HFFc6 (cell line): ENCODE measurements at regions not wholly inside any gene's neighbourhood (a gene's known extent, or its start where the extent isn't known, plus 50 kb on each side); places are given as distances from the start of the nearest gene placed in this dataset.

Source experiments
- DNase-seq: peaks from one replicate; pipeline ENCODE4 v3.0.0-alpha.2; 2018
- H3K27ac Mint-ChIP-seq: 2 replicates; pipeline ENCODE4 v1.8.0; 2020; ENCODE audit warnings: mild to moderate bottlenecking, mixed read lengths
- H3K27me3 Mint-ChIP-seq: 2 replicates; pipeline ENCODE4 v1.8.0; 2021; ENCODE audit warnings: mild to moderate bottlenecking, moderate library complexity, mixed read lengths; ENCODE audit not compliant: insufficient read depth
- H3K36me3 Mint-ChIP-seq: 2 replicates; pipeline ENCODE4 v1.8.0; 2021; ENCODE audit warnings: low read depth, mixed read lengths
- H3K4me1 Mint-ChIP-seq: 2 replicates; pipeline ENCODE4 v1.8.0; 2020; ENCODE audit warnings: low read depth, mixed read lengths
- H3K4me3 Mint-ChIP-seq: 2 replicates; pipeline ENCODE4 v1.8.0; 2020; ENCODE audit warnings: mild to moderate bottlenecking, moderate library complexity, mixed read lengths
- H3K9me3 Mint-ChIP-seq: 2 replicates; pipeline ENCODE4 v1.8.0; 2020; ENCODE audit warnings: mild to moderate bottlenecking, mixed read lengths
- CTCF ChIP-seq: fragments of 200-600 bp; sonication (generic); IDR thresholded peaks from 2 replicates; pipeline ENCODE4 v1.5.0; 2021; ENCODE audit warnings: antibody characterized with exemption, mild to moderate bottlenecking

- Mint-ChIP-seq H3K27ac (no peak overlapping the region), H3K4me3 (no peak overlapping the region), H3K9me3 (no peaks in the 10 kb centered on the region), H3K4me1 (no peaks in the 10 kb centered on the region), H3K36me3 (no peaks in the 10 kb centered on the region), H3K27me3 (peaks cover 14% of the 10 kb centered on the region)
- TF ChIP-seq CTCF: no peak
- DNase-seq: no peak
Observed at GRCh38 chr19:28843761-28844492, 369.0 kb downstream of the UQCRFS1 start.

- no peak overlapping the region for H3K4me3 Mint-ChIP-seq
- H3K27me3 Mint-ChIP-seq: peaks cover 12% of the 10 kb centered on the region
- no peaks in the 10 kb centered on the region for H3K4me1 Mint-ChIP-seq
- no peak for DNase-seq
- no peaks in the 10 kb centered on the region for H3K36me3 Mint-ChIP-seq
- no peaks in the 10 kb centered on the region for H3K9me3 Mint-ChIP-seq
- H3K27ac Mint-ChIP-seq: no peak overlapping the region
- no peak for TF ChIP-seq CTCF
Observed at GRCh38 chr19:28841531-28841930, 371.4 kb downstream of the UQCRFS1 start.

- H3K27ac Mint-ChIP-seq: no peak overlapping the region
- no peak overlapping the region for H3K4me3 Mint-ChIP-seq
- no peak for TF ChIP-seq CTCF
- H3K4me1 Mint-ChIP-seq: no peaks in the 10 kb centered on the region
- H3K9me3 Mint-ChIP-seq: no peaks in the 10 kb centered on the region
- no peaks in the 10 kb centered on the region for H3K36me3 Mint-ChIP-seq
- H3K27me3 Mint-ChIP-seq: peaks cover 12% of the 10 kb centered on the region
- no peak for DNase-seq
Observed at GRCh38 chr19:28840891-28841290, 372.1 kb downstream of the UQCRFS1 start.

GRCh38 chr19:28839455-28839854 is 373.5 kb downstream of the UQCRFS1 start:
- H3K4me1 Mint-ChIP-seq: no peaks in the 10 kb centered on the region
- DNase-seq: no peak
- H3K27me3 Mint-ChIP-seq: peaks cover 9% of the 10 kb centered on the region
- H3K27ac Mint-ChIP-seq: no peak overlapping the region
- H3K9me3 Mint-ChIP-seq: no peaks in the 10 kb centered on the region
- no peak overlapping the region for H3K4me3 Mint-ChIP-seq
- H3K36me3 Mint-ChIP-seq: no peaks in the 10 kb centered on the region
- no peak for TF ChIP-seq CTCF

GRCh38 chr19:28838909-28839308 is 374.0 kb downstream of the UQCRFS1 start:
- no peaks in the 10 kb centered on the region for H3K36me3 Mint-ChIP-seq

More at GRCh38 chr19:28838909-28839308, 374.0 kb downstream of the UQCRFS1 start:
- no peaks in the 10 kb centered on the region for H3K4me1 Mint-ChIP-seq
- no peak overlapping the region for H3K4me3 Mint-ChIP-seq
- no peak for TF ChIP-seq CTCF
- no peak for DNase-seq
- no peaks in the 10 kb centered on the region for H3K9me3 Mint-ChIP-seq
- H3K27me3 Mint-ChIP-seq: peaks cover 9% of the 10 kb centered on the region
- H3K27ac Mint-ChIP-seq: no peak overlapping the region
